MM.1S (cell line): ENCODE measurements at regions not wholly inside any gene's neighbourhood (a gene's known extent, or its start where the extent isn't known, plus 50 kb on each side); places are given as distances from the start of the nearest gene placed in this dataset.

Experiments
- DNase-seq: peaks from one replicate; pipeline ENCODE4 v3.0.0-alpha.2; 2015
- H2AFZ ChIP-seq: fragments of 300-600 bp; sonication (generic); 2 replicates; pipeline ENCODE4 v1.6.0; 2016; ENCODE audit warnings: antibody characterized with exemption, low read length
- H3F3A ChIP-seq: fragments of 300-600 bp; sonication (generic); 2 replicates; pipeline ENCODE4 v1.6.1; 2016; ENCODE audit warnings: mild to moderate bottlenecking, antibody characterized with exemption, low read length, moderate library complexity, mixed read lengths; ENCODE audit not compliant: insufficient read depth
- H3K27ac ChIP-seq: fragments of 300-600 bp; sonication (generic); 2 replicates; pipeline ENCODE4 v1.5.1; 2016; ENCODE audit warnings: mild to moderate bottlenecking, low read length
- H3K27me3 ChIP-seq: fragments of 300-600 bp; sonication (generic); replicated peaks from 2 replicates; pipeline ENCODE4 v1.6.0; 2016; ENCODE audit warnings: low read length; ENCODE audit not compliant: insufficient read depth
- H3K36me3 ChIP-seq: fragments of 300-600 bp; sonication (generic); replicated peaks from 2 replicates; pipeline ENCODE4 v1.6.1; 2016; ENCODE audit warnings: mild to moderate bottlenecking, low read length, mixed read lengths; ENCODE audit not compliant: insufficient read depth
- H3K4me1 ChIP-seq: fragments of 300-600 bp; sonication (generic); 2 replicates; pipeline ENCODE4 v1.6.1; 2016; ENCODE audit warnings: low read length, mixed read lengths
- H3K4me2 ChIP-seq: fragments of 300-600 bp; sonication (generic); 2 replicates; pipeline ENCODE4 v1.6.0; 2016; ENCODE audit warnings: low read depth, low read length
- H3K4me3 ChIP-seq: fragments of 300-600 bp; sonication (generic); 2 replicates; pipeline ENCODE4 v1.5.1; 2016; ENCODE audit warnings: low read length, mixed read lengths
- H3K79me2 ChIP-seq: fragments of 300-600 bp; sonication (generic); 2 replicates; pipeline ENCODE4 v1.6.1; 2016; ENCODE audit warnings: mixed run types, low read length, mixed read lengths
- H3K9ac ChIP-seq: fragments of 300-600 bp; sonication (generic); 2 replicates; pipeline ENCODE4 v1.6.1; 2016; ENCODE audit warnings: low read length, mixed read lengths
- H3K9me2 ChIP-seq: fragments of 300-600 bp; sonication (generic); replicated peaks from 2 replicates; pipeline ENCODE4 v1.6.1; 2016; ENCODE audit warnings: mild to moderate bottlenecking, low read length, mixed read lengths; ENCODE audit not compliant: insufficient read depth
- H3K9me3 ChIP-seq: fragments of 300-600 bp; sonication (generic); replicated peaks from 2 replicates; pipeline ENCODE4 v1.6.1; 2016; ENCODE audit warnings: mild to moderate bottlenecking, low read length, mixed read lengths; ENCODE audit not compliant: insufficient read depth
- H4K20me1 ChIP-seq: fragments of 300-600 bp; sonication (generic); 2 replicates; pipeline ENCODE4 v1.6.1; 2016; ENCODE audit warnings: mild to moderate bottlenecking, low read length, moderate library complexity, mixed read lengths; ENCODE audit not compliant: insufficient read depth
- CTCF ChIP-seq: fragments of 300-600 bp; sonication (generic); IDR thresholded peaks from 2 replicates; pipeline ENCODE4 v1.5.1; 2016; ENCODE audit warnings: antibody characterized with exemption, low read length, mixed read lengths
- EZH2 ChIP-seq: fragments of 300-600 bp; sonication (generic); optimal IDR thresholded peaks from 2 replicates; pipeline ENCODE3; 2017; ENCODE audit warnings: low read depth, mild to moderate bottlenecking, antibody characterized with exemption, low read length, mixed read lengths
- EZH2phosphoT487 ChIP-seq: fragments of 300-600 bp; sonication (generic); IDR thresholded peaks from 2 replicates; pipeline ENCODE4 v1.6.1; 2018; ENCODE audit warnings: antibody characterized with exemption, low read length

GRCh38 chr20:53826090-53826489 is 232.5 kb upstream of the ZNF217 start:
- no peaks in the 10 kb centered on the region for H3K79me2 ChIP-seq
- H3K9me3 ChIP-seq: no peaks in the 10 kb centered on the region
- no peaks in the 10 kb centered on the region for H3K27me3 ChIP-seq
- H2AFZ ChIP-seq: no peak overlapping the region
- H3F3A ChIP-seq: 0 out of 2 replicates have a peak, but pooled peaks cover 5% of the 10 kb centered on the region
- H3K36me3 ChIP-seq: no peaks in the 10 kb centered on the region
- H3K4me2 ChIP-seq: no peak overlapping the region
- no peak for DNase-seq
- peaks cover 20% of the 10 kb centered on the region for H3K4me1 ChIP-seq
- H3K9me2 ChIP-seq: no peaks in the 10 kb centered on the region
- no peaks in the 10 kb centered on the region for H4K20me1 ChIP-seq
- H3K4me3 ChIP-seq: no peak overlapping the region
- TF ChIP-seq CTCF (no peak), EZH2 (no peak), EZH2phosphoT487 (no peak)
- no peak overlapping the region for H3K9ac ChIP-seq
- no peak overlapping the region for H3K27ac ChIP-seq

GRCh38 chr20:53825282-53825681 is 231.6 kb upstream of the ZNF217 start:
- Histone ChIP-seq H3K9ac (no peak overlapping the region), H3K4me2 (no peak overlapping the region), H3K9me2 (no peaks in the 10 kb centered on the region), H3K36me3 (no peaks in the 10 kb centered on the region), H3K9me3 (no peaks in the 10 kb centered on the region), H3K27ac (no peak overlapping the region), H2AFZ (no peak overlapping the region), H3K4me3 (no peak overlapping the region), H3K79me2 (no peaks in the 10 kb centered on the region), H3K27me3 (no peaks in the 10 kb centered on the region), H4K20me1 (no peaks in the 10 kb centered on the region), H3K4me1 (peaks cover 15% of the 10 kb centered on the region), H3F3A (0 out of 2 replicates have a peak, but pooled peaks cover 3% of the 10 kb centered on the region)
- DNase-seq: no peak
- no peak for TF ChIP-seq EZH2phosphoT487
- no peak for TF ChIP-seq EZH2
- no peak for TF ChIP-seq CTCF

- H3K9ac ChIP-seq: no peak overlapping the region
- no peaks in the 10 kb centered on the region for H3K36me3 ChIP-seq
- H3K9me3 ChIP-seq: no peaks in the 10 kb centered on the region
- no peaks in the 10 kb centered on the region for H3K27me3 ChIP-seq
- peaks cover 11% of the 10 kb centered on the region for H3K4me1 ChIP-seq
- H3K27ac ChIP-seq: no peak overlapping the region
- TF ChIP-seq EZH2 (no peak), CTCF (no peak)
- H3K4me2 ChIP-seq: no peak overlapping the region
- H3F3A ChIP-seq: no peaks in the 10 kb centered on the region
- no peak for DNase-seq
- H2AFZ ChIP-seq: no peak overlapping the region
- no peaks in the 10 kb centered on the region for H3K79me2 ChIP-seq
- H4K20me1 ChIP-seq: no peaks in the 10 kb centered on the region
- no peak overlapping the region for H3K4me3 ChIP-seq
- no peaks in the 10 kb centered on the region for H3K9me2 ChIP-seq
Observed at GRCh38 chr20:53824779-53825178, 231.1 kb upstream of the ZNF217 start.
